ENCODE measurements at regions not wholly inside any gene's neighbourhood (a gene's known extent, or its start where the extent isn't known, plus 50 kb on each side); places are given as distances from the start of the nearest gene placed in this dataset.

DNA sequence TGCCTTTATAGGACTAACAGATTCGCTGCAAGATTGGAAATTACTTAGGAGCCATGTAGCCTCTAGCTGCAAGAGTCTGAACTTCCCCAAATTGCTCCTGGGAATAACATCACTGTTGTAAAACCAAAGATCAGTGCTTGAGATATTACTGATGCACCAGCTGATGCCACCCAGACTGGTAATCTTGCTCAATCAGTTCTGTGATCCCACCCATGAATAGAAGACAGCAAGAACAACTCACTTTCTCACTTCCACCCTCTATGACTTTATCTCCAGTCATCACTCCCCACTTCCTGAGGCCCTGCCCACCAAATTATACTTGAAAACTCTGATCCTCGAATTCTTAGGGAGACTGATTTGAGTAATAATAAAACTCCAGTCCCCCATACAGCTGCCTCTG lies 1011.1 kb downstream of the PLA2G4A start:
- TF ChIP-seq POLR2A (IDR thresholded peaks at IDR 0.05), result no peak
- TF ChIP-seq, protein P1, sequence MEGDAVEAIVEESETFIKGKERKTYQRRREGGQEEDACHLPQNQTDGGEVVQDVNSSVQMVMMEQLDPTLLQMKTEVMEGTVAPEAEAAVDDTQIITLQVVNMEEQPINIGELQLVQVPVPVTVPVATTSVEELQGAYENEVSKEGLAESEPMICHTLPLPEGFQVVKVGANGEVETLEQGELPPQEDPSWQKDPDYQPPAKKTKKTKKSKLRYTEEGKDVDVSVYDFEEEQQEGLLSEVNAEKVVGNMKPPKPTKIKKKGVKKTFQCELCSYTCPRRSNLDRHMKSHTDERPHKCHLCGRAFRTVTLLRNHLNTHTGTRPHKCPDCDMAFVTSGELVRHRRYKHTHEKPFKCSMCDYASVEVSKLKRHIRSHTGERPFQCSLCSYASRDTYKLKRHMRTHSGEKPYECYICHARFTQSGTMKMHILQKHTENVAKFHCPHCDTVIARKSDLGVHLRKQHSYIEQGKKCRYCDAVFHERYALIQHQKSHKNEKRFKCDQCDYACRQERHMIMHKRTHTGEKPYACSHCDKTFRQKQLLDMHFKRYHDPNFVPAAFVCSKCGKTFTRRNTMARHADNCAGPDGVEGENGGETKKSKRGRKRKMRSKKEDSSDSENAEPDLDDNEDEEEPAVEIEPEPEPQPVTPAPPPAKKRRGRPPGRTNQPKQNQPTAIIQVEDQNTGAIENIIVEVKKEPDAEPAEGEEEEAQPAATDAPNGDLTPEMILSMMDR (IDR thresholded peaks at IDR 0.05), result no peak

All from right lobe of liver (tissue), 4 donors.